Peyer's patch (tissue), 4 donors: ENCODE measurements at regions not wholly inside any gene's neighbourhood (a gene's known extent, or its start where the extent isn't known, plus 50 kb on each side); places are given as distances from the start of the nearest gene placed in this dataset.

Experiments
- CTCF ChIP-seq, 6 experiments: fragments of 450-650 bp in 4 of 6; fragments of 200-600 bp in 2 of 6; sonication (generic) in 1 of 6; IDR thresholded peaks; one replicate each; pipeline ENCODE4 v1.5.1; 2017 to 2019; ENCODE audit warnings: antibody characterized with exemption in 6 of 6, mild to moderate bottlenecking in 3 of 6, moderate library complexity in 1 of 6
- POLR2A ChIP-seq, 2 donors: fragments of 450-650 bp; IDR thresholded peaks; one replicate each; pipeline ENCODE4 v1.5.1; 2017; ENCODE audit warnings: antibody characterized with exemption in 2 of 2, mild to moderate bottlenecking in 2 of 2, moderate library complexity in 2 of 2

DNA sequence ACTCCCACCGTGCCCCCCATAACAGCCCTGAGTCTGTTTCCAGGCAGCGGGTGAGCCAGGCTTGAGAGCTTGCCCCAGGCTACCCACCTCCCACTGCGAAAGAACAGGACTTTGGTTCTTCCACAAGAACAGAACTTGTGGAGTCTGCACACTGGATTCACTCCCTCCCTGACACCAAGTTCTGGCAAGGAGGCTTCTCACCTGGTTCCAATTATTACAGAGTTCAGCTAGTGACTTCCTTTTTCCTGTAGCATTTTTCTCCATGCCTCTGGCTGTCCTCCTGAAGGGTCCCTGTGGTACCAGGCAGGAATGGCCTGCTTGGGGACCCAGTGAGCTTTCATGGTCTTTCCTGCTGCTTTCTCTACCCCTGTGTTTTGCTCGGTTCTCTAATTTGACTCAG is 208.6 kb upstream of the SFRP2 start:
- no peak for TF ChIP-seq CTCF (IDR thresholded peaks at IDR 0.05)
- TF ChIP-seq POLR2A (IDR thresholded peaks at IDR 0.05), result no peak
